GM20000 (cell line): ENCODE measurements at regions not wholly inside any gene's neighbourhood (a gene's known extent, or its start where the extent isn't known, plus 50 kb on each side); places are given as distances from the start of the nearest gene placed in this dataset.

Experiments used
- DNase-seq: peaks from one replicate; pipeline ENCODE4 v3.0.0; 2012; ENCODE audit warnings: low spot score
- TF ChIP-seq, protein P1 (sequence below): IDR thresholded peaks from 2 replicates; pipeline ENCODE4 v1.5.1; 2012; ENCODE audit warnings: mild to moderate bottlenecking, control low read depth; ENCODE audit errors: extremely low read depth, missing control alignments

DNA sequence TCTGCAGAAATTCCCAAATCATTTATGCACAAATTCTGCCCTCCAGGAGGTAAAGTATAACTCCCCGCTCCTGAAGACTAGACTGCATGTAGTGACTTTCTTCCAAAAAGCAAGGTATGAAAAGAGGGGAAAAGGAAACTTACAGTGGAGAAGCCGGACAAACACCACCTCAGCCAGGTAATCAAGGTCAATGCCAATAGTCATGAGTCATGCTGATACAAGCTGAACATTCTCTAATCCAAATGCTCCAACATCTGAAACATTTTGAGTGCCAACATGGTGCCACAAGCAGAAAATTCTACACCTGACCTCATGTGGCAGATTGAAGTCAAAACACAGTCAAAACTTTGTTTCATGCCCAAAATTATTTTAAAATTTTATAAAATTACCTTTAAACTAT, 165.6 kb downstream of the FOXA2 start:
- DNase-seq: no peak
- TF ChIP-seq, protein P1, sequence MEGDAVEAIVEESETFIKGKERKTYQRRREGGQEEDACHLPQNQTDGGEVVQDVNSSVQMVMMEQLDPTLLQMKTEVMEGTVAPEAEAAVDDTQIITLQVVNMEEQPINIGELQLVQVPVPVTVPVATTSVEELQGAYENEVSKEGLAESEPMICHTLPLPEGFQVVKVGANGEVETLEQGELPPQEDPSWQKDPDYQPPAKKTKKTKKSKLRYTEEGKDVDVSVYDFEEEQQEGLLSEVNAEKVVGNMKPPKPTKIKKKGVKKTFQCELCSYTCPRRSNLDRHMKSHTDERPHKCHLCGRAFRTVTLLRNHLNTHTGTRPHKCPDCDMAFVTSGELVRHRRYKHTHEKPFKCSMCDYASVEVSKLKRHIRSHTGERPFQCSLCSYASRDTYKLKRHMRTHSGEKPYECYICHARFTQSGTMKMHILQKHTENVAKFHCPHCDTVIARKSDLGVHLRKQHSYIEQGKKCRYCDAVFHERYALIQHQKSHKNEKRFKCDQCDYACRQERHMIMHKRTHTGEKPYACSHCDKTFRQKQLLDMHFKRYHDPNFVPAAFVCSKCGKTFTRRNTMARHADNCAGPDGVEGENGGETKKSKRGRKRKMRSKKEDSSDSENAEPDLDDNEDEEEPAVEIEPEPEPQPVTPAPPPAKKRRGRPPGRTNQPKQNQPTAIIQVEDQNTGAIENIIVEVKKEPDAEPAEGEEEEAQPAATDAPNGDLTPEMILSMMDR: no peak

DNA sequence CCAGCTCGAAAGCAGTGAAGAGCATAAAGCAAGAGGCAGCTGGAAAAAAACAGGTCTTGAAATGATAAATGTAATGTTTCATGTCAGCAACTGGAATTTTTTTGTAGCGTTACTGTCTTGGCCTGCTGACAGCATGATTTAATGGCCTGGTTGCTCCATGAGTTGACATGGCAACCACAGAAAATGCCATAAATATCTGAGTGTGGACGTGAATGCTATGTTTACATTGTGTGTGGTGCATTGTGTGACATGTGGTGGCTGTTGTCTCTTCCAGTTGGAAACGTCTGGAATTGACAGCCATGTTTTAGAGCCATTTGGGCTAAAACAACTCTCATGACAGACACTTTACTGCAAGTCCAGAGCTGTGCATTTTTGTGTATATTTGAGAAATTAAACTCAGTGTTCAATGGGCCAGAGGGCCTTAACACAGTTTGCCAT, 170.0 kb downstream of the FOXA2 start:
- DNase-seq: no peak
- TF ChIP-seq, protein P1: no peak

DNA sequence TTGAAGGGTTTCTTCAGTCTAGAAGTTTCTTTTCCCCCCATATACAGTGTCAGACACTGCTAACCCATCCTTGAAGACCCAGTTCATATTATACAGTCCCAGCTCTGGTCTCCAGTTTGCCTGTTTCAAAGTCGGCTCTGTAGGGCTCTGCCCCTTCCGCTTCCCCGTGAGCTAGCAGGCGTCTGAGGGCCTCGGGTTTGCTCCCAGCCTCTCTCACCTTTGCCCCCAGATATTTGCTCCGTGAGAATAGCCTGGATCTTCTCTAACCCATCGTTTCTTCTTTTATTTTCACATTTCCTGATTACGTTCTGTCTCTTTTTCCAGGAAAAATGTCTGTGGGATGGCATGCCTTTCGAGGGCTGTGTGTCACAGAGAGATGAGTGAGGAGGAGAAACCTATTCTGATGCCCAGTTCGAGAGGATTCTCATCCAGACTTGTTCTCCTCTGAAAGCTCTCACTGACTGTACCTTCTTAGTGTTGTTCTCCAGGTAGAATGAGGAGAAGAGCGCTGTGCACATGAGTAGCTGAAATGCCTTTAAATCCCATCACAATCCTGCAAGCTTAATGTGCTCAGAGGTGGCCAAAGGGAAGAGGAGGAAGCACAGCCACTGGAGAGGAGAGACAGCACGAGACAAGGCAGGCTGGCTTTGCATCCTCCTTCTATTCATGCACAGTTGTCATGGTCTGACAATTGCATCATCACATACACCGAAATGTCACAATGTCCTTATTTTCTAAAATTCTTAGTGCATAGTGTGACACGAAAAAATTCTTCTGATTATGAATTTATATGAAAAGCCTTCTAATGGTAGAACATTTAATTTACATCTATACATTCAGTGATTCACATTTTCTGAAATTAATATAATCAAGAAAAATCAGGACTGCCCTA, 171.1 kb downstream of the FOXA2 start:
- no peak for DNase-seq
- TF ChIP-seq, protein P1: no peak

DNA sequence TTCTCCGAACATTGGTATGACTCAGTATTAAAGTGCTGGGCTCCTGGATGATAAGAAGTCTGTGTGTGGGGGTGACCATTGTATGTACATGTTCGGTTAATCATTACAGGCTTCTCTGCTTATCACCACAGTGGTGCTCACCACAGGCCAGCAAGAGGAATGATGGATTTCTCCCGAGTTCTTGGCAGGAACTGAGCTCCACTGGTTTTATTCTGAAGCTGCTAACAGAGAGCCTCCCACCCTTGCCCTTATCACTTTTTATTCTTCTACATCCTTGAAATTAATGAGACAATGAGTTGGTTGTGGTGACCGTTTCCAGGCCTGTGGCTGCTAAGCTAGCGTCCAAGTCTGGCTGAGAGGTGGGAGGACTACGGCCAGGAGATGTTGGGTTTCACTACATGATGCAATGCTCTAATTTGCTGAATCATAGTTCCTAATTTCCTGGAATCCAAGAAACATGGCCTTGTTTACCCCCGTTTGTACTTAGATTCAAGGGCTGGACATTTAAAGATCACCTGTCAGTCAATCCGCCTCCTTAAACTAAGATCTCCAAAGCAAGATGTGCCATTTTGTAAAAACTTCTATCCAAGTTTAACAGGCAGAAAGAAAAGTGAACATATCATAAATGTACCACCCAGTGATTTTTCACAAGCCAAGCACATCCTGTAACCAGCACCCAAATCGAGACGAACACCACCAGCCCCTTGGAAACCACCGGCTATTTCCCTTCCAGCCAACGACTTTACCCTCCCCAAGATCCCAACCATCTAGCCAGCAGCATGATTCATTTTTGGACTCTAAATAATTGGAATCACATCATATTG, 172.5 kb downstream of the FOXA2 start:
- DNase-seq: no peak
- TF ChIP-seq, protein P1: no peak

DNA sequence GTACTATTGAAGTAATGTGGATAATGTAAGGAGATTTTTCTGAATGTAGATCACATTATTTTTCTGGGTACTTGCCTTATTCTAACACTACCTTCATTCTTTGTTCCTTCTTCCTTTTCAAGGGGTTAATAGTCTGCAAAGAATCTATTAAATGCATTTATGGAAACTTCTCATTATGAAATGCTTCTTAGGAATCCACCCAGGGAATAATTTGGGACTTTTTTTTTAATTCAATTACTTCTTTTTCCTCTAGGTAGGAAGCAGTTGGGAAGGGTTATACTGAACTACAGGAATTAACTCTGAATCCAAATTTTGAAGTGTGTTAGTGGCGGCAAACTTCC, 173.1 kb downstream of the FOXA2 start:
- TF ChIP-seq, protein P1: no peak
- DNase-seq: no peak

DNA sequence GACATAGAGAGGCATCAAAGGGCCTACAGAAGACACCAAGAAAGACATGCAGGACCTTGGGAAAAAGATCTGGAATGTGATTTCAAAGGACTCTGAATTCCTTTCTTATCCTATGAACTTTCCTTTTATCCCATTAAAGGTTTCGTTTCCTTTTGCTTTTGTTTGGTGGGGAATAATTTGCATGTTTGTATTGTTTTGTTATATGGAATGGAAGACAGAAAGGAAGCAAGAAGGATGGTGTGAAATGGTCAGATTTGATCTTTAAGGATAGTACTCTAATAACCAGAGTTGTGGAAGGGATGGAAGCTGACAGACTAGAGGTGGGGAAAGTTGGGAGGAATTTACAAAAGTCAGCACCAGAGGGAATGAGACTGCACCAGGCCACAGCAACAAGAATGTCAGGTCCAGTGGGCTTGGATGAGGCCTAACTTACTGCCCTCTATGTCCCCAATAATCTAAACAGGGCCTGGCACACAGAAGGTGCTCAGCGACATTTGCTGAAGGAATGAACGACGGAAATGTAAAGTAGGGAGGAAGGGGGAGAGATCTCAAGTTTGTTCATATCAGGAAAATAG, 173.7 kb downstream of the FOXA2 start:
- no peak for DNase-seq
- TF ChIP-seq, protein P1: no peak
